HEK293 (cell line): ENCODE measurements at regions not wholly inside any gene's neighbourhood (a gene's known extent, or its start where the extent isn't known, plus 50 kb on each side); places are given as distances from the start of the nearest gene placed in this dataset.
A peak's percentile ranks its signal among the peaks of the same experiment; 100 is the strongest.

Experiments used
- CTCF ChIA-PET: fragments of 350-600 bp; formaldehyde crosslinking; extraction: SDS; loops from one replicate; lab custom pipeline; 2021; ENCODE audit warnings: antibody characterized with exemption; lab: Yijun Ruan, JAX
- POLR2A ChIA-PET: fragments of 300-600 bp; formaldehyde crosslinking; extraction: SDS; loops from one replicate; lab custom pipeline; 2020; ENCODE audit warnings: antibody characterized with exemption, inconsistent platforms; lab: Yijun Ruan, JAX
- H3K27ac ChIP-seq: fragments of 200-500 bp; sonication (Bioruptor generic); 2 replicates; pipeline ENCODE4 v1.5.1; 2014; ENCODE audit warnings: low read depth, low read length, control low read depth, inconsistent platforms; ENCODE audit errors: extremely low read depth
- H3K36me3 ChIP-seq, 2 experiments: fragments of 200-500 bp in 1 of 2; sonication (Bioruptor generic) in 1 of 2; 1 replicate in 1 of 2; 2 replicates in 1 of 2; pipeline ENCODE4 v1.5.1; 2014 to 2017; ENCODE audit warnings: inconsistent platforms in 2 of 2, low read length in 2 of 2; ENCODE audit not compliant: control insufficient read depth in 2 of 2, insufficient read depth in 1 of 2
- H3K4me1 ChIP-seq: fragments of 200-500 bp; sonication (Bioruptor generic); 2 replicates; pipeline ENCODE4 v1.5.1; 2014; ENCODE audit warnings: mild to moderate bottlenecking, low read length, inconsistent platforms; ENCODE audit not compliant: control insufficient read depth, insufficient read depth
- H3K4me3 ChIP-seq: 2 replicates; pipeline ENCODE4 v1.5.1; 2011; ENCODE audit warnings: low read depth, mild to moderate bottlenecking, control low read depth, low read length, moderate library complexity
- H3K9me3 ChIP-seq: fragments of 200-500 bp; sonication (Bioruptor generic); 2 replicates; pipeline ENCODE4 v1.5.1; 2014; ENCODE audit warnings: low read depth, low read length, inconsistent platforms; ENCODE audit not compliant: control insufficient read depth, insufficient read depth
- ELK4 ChIP-seq: IDR thresholded peaks from 2 replicates; pipeline ENCODE4 v1.6.1; 2011; ENCODE audit warnings: mild to moderate bottlenecking, low read depth, low read length, borderline replicate concordance
- MYNN ChIP-seq: fragments of 450-650 bp; formaldehyde crosslinking; IDR thresholded peaks from 2 replicates; pipeline ENCODE4 v1.5.1; 2016; ENCODE audit warnings: missing biosample characterization, missing genetic modification characterization, borderline replicate concordance
- PRDM10 ChIP-seq: fragments of 450-650 bp; formaldehyde crosslinking; IDR thresholded peaks from 2 replicates; pipeline ENCODE4 v1.5.1; 2016; ENCODE audit warnings: missing biosample characterization, missing genetic modification characterization
- RBAK ChIP-seq: fragments of 450-650 bp; formaldehyde crosslinking; IDR thresholded peaks from 2 replicates; pipeline ENCODE4 v1.5.1; 2016; ENCODE audit warnings: missing biosample characterization, missing genetic modification characterization
- SP3 ChIP-seq: fragments of 450-650 bp; formaldehyde crosslinking; IDR thresholded peaks from 2 replicates; pipeline ENCODE4 v1.5.1; 2016; ENCODE audit warnings: missing biosample characterization, missing genetic modification characterization
- ZBTB10 ChIP-seq: fragments of 450-650 bp; formaldehyde crosslinking; IDR thresholded peaks from 2 replicates; pipeline ENCODE4 v1.5.1; 2016; ENCODE audit warnings: missing biosample characterization, missing genetic modification characterization
- ZBTB17 ChIP-seq: fragments of 450-650 bp; formaldehyde crosslinking; IDR thresholded peaks from 2 replicates; pipeline ENCODE4 v1.5.1; 2016; ENCODE audit warnings: missing biosample characterization, missing genetic modification characterization
- ZBTB21 ChIP-seq: fragments of 450-650 bp; formaldehyde crosslinking; IDR thresholded peaks from 2 replicates; pipeline ENCODE4 v1.5.1; 2017; ENCODE audit warnings: missing biosample characterization, missing genetic modification characterization
- ZBTB49 ChIP-seq: fragments of 450-650 bp; formaldehyde crosslinking; IDR thresholded peaks from 2 replicates; pipeline ENCODE4 v1.5.1; 2016; ENCODE audit warnings: missing biosample characterization, missing genetic modification characterization, low read depth
- ZFP69B ChIP-seq: fragments of 450-650 bp; formaldehyde crosslinking; IDR thresholded peaks from 2 replicates; pipeline ENCODE4 v1.5.1; 2016; ENCODE audit warnings: missing biosample characterization, missing genetic modification characterization
- ZNF202 ChIP-seq: fragments of 450-650 bp; formaldehyde crosslinking; IDR thresholded peaks from 2 replicates; pipeline ENCODE4 v1.5.1; 2016; ENCODE audit warnings: missing biosample characterization, missing genetic modification characterization, borderline replicate concordance
- ZNF292 ChIP-seq: fragments of 450-650 bp; formaldehyde crosslinking; IDR thresholded peaks from 2 replicates; pipeline ENCODE4 v1.5.1; 2016; ENCODE audit warnings: low read depth, missing biosample characterization, missing genetic modification characterization, borderline replicate concordance
- ZNF350 ChIP-seq: fragments of 450-650 bp; formaldehyde crosslinking; IDR thresholded peaks from 2 replicates; pipeline ENCODE4 v1.5.0; 2017; ENCODE audit warnings: missing biosample characterization, mild to moderate bottlenecking, missing genetic modification characterization
- ZNF449 ChIP-seq: fragments of 450-650 bp; formaldehyde crosslinking; IDR thresholded peaks from 2 replicates; pipeline ENCODE4 v1.5.1; 2017; ENCODE audit warnings: missing biosample characterization, mild to moderate bottlenecking, missing genetic modification characterization, moderate library complexity
- ZNF501 ChIP-seq: fragments of 450-650 bp; formaldehyde crosslinking; IDR thresholded peaks from 2 replicates; pipeline ENCODE4 v1.5.1; 2016; ENCODE audit warnings: missing biosample characterization, missing genetic modification characterization
- ZNF701 ChIP-seq: fragments of 450-650 bp; formaldehyde crosslinking; IDR thresholded peaks from 2 replicates; pipeline ENCODE4 v1.5.1; 2016; ENCODE audit warnings: missing biosample characterization, missing genetic modification characterization
- ZNF76 ChIP-seq: fragments of 450-650 bp; formaldehyde crosslinking; IDR thresholded peaks from 2 replicates; pipeline ENCODE4; 2016; ENCODE audit warnings: low read depth, missing biosample characterization, missing genetic modification characterization, borderline replicate concordance
- ZSCAN16 ChIP-seq: fragments of 450-650 bp; formaldehyde crosslinking; IDR thresholded peaks from 2 replicates; pipeline ENCODE4 v1.5.1; 2016; ENCODE audit warnings: missing biosample characterization, missing genetic modification characterization
- ZSCAN4 ChIP-seq: fragments of 450-650 bp; formaldehyde crosslinking; IDR thresholded peaks from 2 replicates; pipeline ENCODE4 v1.5.1; 2017; ENCODE audit warnings: missing biosample characterization, missing genetic modification characterization

- CTCF ChIA-PET, result no interaction called here
- Histone ChIP-seq H3K9me3 (no peaks in the 10 kb centered on the region), H3K27ac (no peak overlapping the region), H3K36me3 (no peaks in the 10 kb centered on the region), H3K4me1 (no peaks in the 10 kb centered on the region), H3K4me3 (no peak overlapping the region)
- TF ChIP-seq ZBTB10 (tag by site-specific recombination) (no peak), RBAK (no peak), ZBTB49 (tag by site-specific recombination) (no peak), ZNF292 (no peak), ZNF501 (tag by site-specific recombination) (no peak), ZBTB21 (tag by site-specific recombination) (peak; percentile 79), PRDM10 (no peak), SP3 (tag by site-specific recombination) (no peak)
- POLR2A ChIA-PET, result no interaction called here
These were observed 569.2 kb downstream of the ZBBX start for GRCh38 chr3:166810741-166811445.

- Histone ChIP-seq H3K27ac (no peak overlapping the region), H3K9me3 (no peaks in the 10 kb centered on the region), H3K4me1 (no peaks in the 10 kb centered on the region), H3K4me3 (no peak overlapping the region), H3K36me3 (no peaks in the 10 kb centered on the region)
- CTCF ChIA-PET, result no interaction called here
- POLR2A ChIA-PET, result no interaction called here
- TF ChIP-seq ELK4 (no peak), ZNF76 (no peak), ZFP69B (no peak), ZBTB17 (tag by site-specific recombination) (no peak), ZNF350 (no peak), ZSCAN16 (tag by site-specific recombination) (no peak), ZNF701 (tag by site-specific recombination) (no peak), MYNN (tag by site-specific recombination) (no peak), ZNF449 (tag by site-specific recombination) (no peak), ZSCAN4 (tag by site-specific recombination) (no peak), ZNF202 (no peak)
These were observed 570.6 kb downstream of the ZBBX start for GRCh38 chr3:166809520-166809919.
